ENCODE measurements at regions not wholly inside any gene's neighbourhood (a gene's known extent, or its start where the extent isn't known, plus 50 kb on each side); places are given as distances from the start of the nearest gene placed in this dataset.

GRCh38 chr5:128684961-128685360 lies 146.9 kb upstream of the FBN2 start:
- TF ChIP-seq EZH2 (IDR thresholded peaks at IDR 0.05) = no peak
- no peak for TF ChIP-seq FOXP2 (optimal IDR thresholded peaks at IDR 0.05; ENCODE audit: control extremely low read depth, extremely low read length, insufficient read depth)
- TF ChIP-seq POLR2AphosphoS5 (IDR thresholded peaks at IDR 0.05; ENCODE audit: borderline replicate concordance, low read depth, low read length) = no peak
- Histone ChIP-seq H3K27ac (peak overlapping the region; percentile 91), H3K9me3 (ENCODE audit: low read depth, low read length) (no peaks in the 10 kb centered on the region), H3K36me3 (ENCODE audit: insufficient read depth, low read length) (no peaks in the 10 kb centered on the region), H3K9ac (ENCODE audit: insufficient read length) (no peak overlapping the region), H3K4me3 (peak overlapping the region; percentile 59)
- DNase-seq (ENCODE audit: low read depth, low spot score) = peak; percentile 70

GRCh38 chr5:128687930-128688329 lies 149.9 kb upstream of the FBN2 start:
- no peaks in the 10 kb centered on the region for H3K9me3 ChIP-seq (ENCODE audit: low read depth, low read length)
- TF ChIP-seq FOXP2 (optimal IDR thresholded peaks at IDR 0.05; ENCODE audit: control extremely low read depth, extremely low read length, insufficient read depth) (no peak), EZH2 (IDR thresholded peaks at IDR 0.05) (no peak), POLR2AphosphoS5 (IDR thresholded peaks at IDR 0.05; ENCODE audit: borderline replicate concordance, low read depth, low read length) (no peak)
- DNase-seq (ENCODE audit: low read depth, low spot score) = no peak
- H3K27ac ChIP-seq = no peak overlapping the region
- no peak overlapping the region for H3K9ac ChIP-seq (ENCODE audit: insufficient read length)
- no peak overlapping the region for H3K4me3 ChIP-seq
- H3K36me3 ChIP-seq (ENCODE audit: insufficient read depth, low read length) = no peaks in the 10 kb centered on the region

- no peak overlapping the region for H3K27ac ChIP-seq
- H3K4me3 ChIP-seq = no peak overlapping the region
- no peaks in the 10 kb centered on the region for H3K36me3 ChIP-seq (ENCODE audit: insufficient read depth, low read length)
- H3K9ac ChIP-seq (ENCODE audit: insufficient read length) = no peak overlapping the region
- H3K9me3 ChIP-seq (ENCODE audit: low read depth, low read length) = no peaks in the 10 kb centered on the region
- no peak for DNase-seq (ENCODE audit: low read depth, low spot score)
- TF ChIP-seq EZH2 (IDR thresholded peaks at IDR 0.05) (no peak), FOXP2 (optimal IDR thresholded peaks at IDR 0.05; ENCODE audit: control extremely low read depth, extremely low read length, insufficient read depth) (no peak), POLR2AphosphoS5 (IDR thresholded peaks at IDR 0.05; ENCODE audit: borderline replicate concordance, low read depth, low read length) (no peak)
Measured at GRCh38 chr5:128693764-128694163, 155.7 kb upstream of the FBN2 start.

- Histone ChIP-seq H3K36me3 (ENCODE audit: insufficient read depth, low read length) (no peaks in the 10 kb centered on the region), H3K9me3 (ENCODE audit: low read depth, low read length) (no peaks in the 10 kb centered on the region), H3K9ac (ENCODE audit: insufficient read length) (no peak overlapping the region), H3K27ac (no peak overlapping the region), H3K4me3 (no peak overlapping the region)
- no peak for TF ChIP-seq FOXP2 (optimal IDR thresholded peaks at IDR 0.05; ENCODE audit: control extremely low read depth, extremely low read length, insufficient read depth)
- no peak for TF ChIP-seq EZH2 (IDR thresholded peaks at IDR 0.05)
- TF ChIP-seq POLR2AphosphoS5 (IDR thresholded peaks at IDR 0.05; ENCODE audit: borderline replicate concordance, low read depth, low read length) = no peak
- DNase-seq (ENCODE audit: low read depth, low spot score) = no peak
Measured at GRCh38 chr5:128695791-128696530, 157.9 kb upstream of the FBN2 start.

- Histone ChIP-seq H3K4me3 (no peak overlapping the region), H3K36me3 (ENCODE audit: insufficient read depth, low read length) (no peaks in the 10 kb centered on the region), H3K27ac (no peak overlapping the region), H3K9me3 (ENCODE audit: low read depth, low read length) (no peaks in the 10 kb centered on the region), H3K9ac (ENCODE audit: insufficient read length) (no peak overlapping the region)
- no peak for TF ChIP-seq FOXP2 (optimal IDR thresholded peaks at IDR 0.05; ENCODE audit: control extremely low read depth, extremely low read length, insufficient read depth)
- no peak for TF ChIP-seq POLR2AphosphoS5 (IDR thresholded peaks at IDR 0.05; ENCODE audit: borderline replicate concordance, low read depth, low read length)
- TF ChIP-seq EZH2 (IDR thresholded peaks at IDR 0.05) = no peak
- DNase-seq (ENCODE audit: low read depth, low spot score) = no peak
Measured at GRCh38 chr5:128701301-128701700, 163.3 kb upstream of the FBN2 start.

GRCh38 chr5:128703322-128703721 lies 165.3 kb upstream of the FBN2 start:
- no peak for DNase-seq (ENCODE audit: low read depth, low spot score)
- no peaks in the 10 kb centered on the region for H3K36me3 ChIP-seq (ENCODE audit: insufficient read depth, low read length)
- no peak overlapping the region for H3K9ac ChIP-seq (ENCODE audit: insufficient read length)
- no peak overlapping the region for H3K4me3 ChIP-seq
- TF ChIP-seq POLR2AphosphoS5 (IDR thresholded peaks at IDR 0.05; ENCODE audit: borderline replicate concordance, low read depth, low read length) = no peak
- TF ChIP-seq FOXP2 (optimal IDR thresholded peaks at IDR 0.05; ENCODE audit: control extremely low read depth, extremely low read length, insufficient read depth) = no peak
- no peak for TF ChIP-seq EZH2 (IDR thresholded peaks at IDR 0.05)
- H3K9me3 ChIP-seq (ENCODE audit: low read depth, low read length) = no peaks in the 10 kb centered on the region
- H3K27ac ChIP-seq = no peak overlapping the region

GRCh38 chr5:128706269-128706668 lies 168.2 kb upstream of the FBN2 start:
- TF ChIP-seq EZH2 (IDR thresholded peaks at IDR 0.05) (no peak), POLR2AphosphoS5 (IDR thresholded peaks at IDR 0.05; ENCODE audit: borderline replicate concordance, low read depth, low read length) (no peak), FOXP2 (optimal IDR thresholded peaks at IDR 0.05; ENCODE audit: control extremely low read depth, extremely low read length, insufficient read depth) (no peak)
- Histone ChIP-seq H3K9ac (ENCODE audit: insufficient read length) (no peak overlapping the region), H3K9me3 (ENCODE audit: low read depth, low read length) (no peaks in the 10 kb centered on the region), H3K36me3 (ENCODE audit: insufficient read depth, low read length) (no peaks in the 10 kb centered on the region), H3K4me3 (no peak overlapping the region), H3K27ac (no peak overlapping the region)
- no peak for DNase-seq (ENCODE audit: low read depth, low spot score)

GRCh38 chr5:128708841-128709240 lies 170.8 kb upstream of the FBN2 start:
- Histone ChIP-seq H3K9me3 (ENCODE audit: low read depth, low read length) (no peaks in the 10 kb centered on the region), H3K36me3 (ENCODE audit: insufficient read depth, low read length) (no peaks in the 10 kb centered on the region), H3K27ac (no peak overlapping the region), H3K4me3 (no peak overlapping the region), H3K9ac (ENCODE audit: insufficient read length) (no peak overlapping the region)
- no peak for DNase-seq (ENCODE audit: low read depth, low spot score)
- TF ChIP-seq POLR2AphosphoS5 (IDR thresholded peaks at IDR 0.05; ENCODE audit: borderline replicate concordance, low read depth, low read length) (no peak), FOXP2 (optimal IDR thresholded peaks at IDR 0.05; ENCODE audit: control extremely low read depth, extremely low read length, insufficient read depth) (no peak), EZH2 (IDR thresholded peaks at IDR 0.05) (no peak)

GRCh38 chr5:128711216-128711615 lies 173.2 kb upstream of the FBN2 start:
- Histone ChIP-seq H3K4me3 (no peak overlapping the region), H3K36me3 (ENCODE audit: insufficient read depth, low read length) (no peaks in the 10 kb centered on the region), H3K9ac (ENCODE audit: insufficient read length) (no peak overlapping the region), H3K27ac (no peak overlapping the region), H3K9me3 (ENCODE audit: low read depth, low read length) (no peaks in the 10 kb centered on the region)
- TF ChIP-seq FOXP2 (optimal IDR thresholded peaks at IDR 0.05; ENCODE audit: control extremely low read depth, extremely low read length, insufficient read depth) (no peak), EZH2 (IDR thresholded peaks at IDR 0.05) (no peak), POLR2AphosphoS5 (IDR thresholded peaks at IDR 0.05; ENCODE audit: borderline replicate concordance, low read depth, low read length) (no peak)
- no peak for DNase-seq (ENCODE audit: low read depth, low spot score)

Measured in SK-N-MC (cell line).